Endothelial cell (in vitro differentiated cells): ENCODE measurements at regions not wholly inside any gene's neighbourhood (a gene's known extent, or its start where the extent isn't known, plus 50 kb on each side); places are given as distances from the start of the nearest gene placed in this dataset.

Experiments used
- DNase-seq: peaks from one replicate; pipeline ENCODE4 v3.0.0; 2021; ENCODE audit warnings: low spot score
- H3K27ac Mint-ChIP-seq: one replicate; pipeline ENCODE4 v1.8.0; 2021; ENCODE audit warnings: mixed read lengths, inconsistent platforms; ENCODE audit not compliant: unreplicated experiment
- H3K27me3 Mint-ChIP-seq: one replicate; pipeline ENCODE4 v1.8.0; 2021; ENCODE audit warnings: mild to moderate bottlenecking, moderate library complexity, mixed read lengths, inconsistent platforms; ENCODE audit not compliant: unreplicated experiment
- H3K36me3 Mint-ChIP-seq: one replicate; pipeline ENCODE4 v1.8.0; 2021; ENCODE audit warnings: mild to moderate bottlenecking, low read depth, mixed read lengths, inconsistent platforms; ENCODE audit not compliant: unreplicated experiment
- H3K4me1 Mint-ChIP-seq: one replicate; pipeline ENCODE4 v1.8.0; 2021; ENCODE audit warnings: mild to moderate bottlenecking, mixed read lengths, inconsistent platforms; ENCODE audit not compliant: unreplicated experiment
- H3K4me3 Mint-ChIP-seq: one replicate; pipeline ENCODE4 v1.8.0; 2021; ENCODE audit warnings: mild to moderate bottlenecking, mixed read lengths, inconsistent platforms; ENCODE audit not compliant: unreplicated experiment
- H3K9me3 Mint-ChIP-seq: one replicate; pipeline ENCODE4 v1.8.0; 2021; ENCODE audit warnings: mixed read lengths, inconsistent platforms; ENCODE audit not compliant: unreplicated experiment
- CTCF ChIP-seq: fragments of 200-600 bp; sonication (generic); IDR thresholded peaks from one replicate; pipeline ENCODE4 v1.5.0; 2021; ENCODE audit warnings: antibody characterized with exemption; ENCODE audit not compliant: unreplicated experiment

DNA sequence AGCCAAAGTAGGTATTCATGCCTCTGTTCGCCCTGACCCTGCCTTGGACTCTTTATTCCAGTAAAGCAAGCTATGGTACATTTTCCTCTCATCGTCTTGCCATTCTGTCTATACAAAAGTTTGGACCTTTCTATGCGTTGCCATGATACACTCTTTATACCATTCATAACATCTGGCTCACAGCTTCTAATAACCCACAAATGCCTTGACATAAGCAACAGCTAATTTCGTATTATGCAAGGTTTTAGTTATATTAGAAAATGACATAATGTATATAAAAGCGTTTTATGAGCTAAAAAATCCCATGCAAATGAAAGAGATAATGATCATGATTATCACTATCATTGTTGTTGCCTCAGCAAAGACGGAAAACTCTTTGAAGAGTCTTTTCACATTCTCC is 265.7 kb downstream of the TMEM167A start:
- Mint-ChIP-seq H3K27me3 (no peaks in the 10 kb centered on the region), H3K27ac (no peak overlapping the region), H3K4me3 (no peak overlapping the region), H3K36me3 (no peaks in the 10 kb centered on the region), H3K9me3 (no peaks in the 10 kb centered on the region), H3K4me1 (no peaks in the 10 kb centered on the region)
- no peak for TF ChIP-seq CTCF
- DNase-seq, result no peak

DNA sequence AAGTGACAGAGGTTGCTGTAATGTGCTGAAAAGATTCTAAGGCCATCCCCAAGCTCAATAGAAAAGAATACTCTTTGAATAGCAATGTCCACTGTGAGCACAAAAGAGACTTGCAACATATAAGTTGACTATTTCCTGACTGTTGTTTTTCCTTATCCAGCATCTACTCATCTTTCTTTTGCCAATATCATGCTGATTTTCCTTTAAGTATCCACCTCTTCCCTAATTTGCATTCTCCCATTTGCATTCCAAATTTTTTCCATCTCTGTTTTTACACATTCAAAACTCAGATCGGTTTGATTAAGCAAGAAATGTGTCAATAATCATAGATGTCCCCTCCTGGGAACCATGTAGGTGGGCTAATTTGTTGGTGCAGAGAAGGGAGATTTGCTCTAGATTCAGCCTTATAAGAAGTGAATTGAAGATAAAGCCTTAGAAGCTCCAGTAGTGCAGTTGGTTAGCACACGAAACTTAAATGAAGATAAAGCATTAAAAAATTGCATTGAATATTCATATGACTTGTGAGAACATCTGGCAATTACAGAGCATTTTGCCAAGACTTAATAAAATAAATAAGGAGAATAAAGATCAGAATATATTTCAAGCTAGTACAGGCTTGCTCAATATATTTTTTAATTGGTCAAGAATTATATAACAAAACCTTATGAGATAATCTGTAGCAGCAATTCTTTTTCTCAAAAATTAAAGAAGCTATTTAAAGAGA is 267.6 kb downstream of the TMEM167A start:
- no peak for TF ChIP-seq CTCF
- no peaks in the 10 kb centered on the region for H3K9me3 Mint-ChIP-seq
- H3K27ac Mint-ChIP-seq, result no peak overlapping the region
- H3K27me3 Mint-ChIP-seq, result no peaks in the 10 kb centered on the region
- H3K4me3 Mint-ChIP-seq, result no peak overlapping the region
- H3K4me1 Mint-ChIP-seq, result no peaks in the 10 kb centered on the region
- DNase-seq, result no peak
- no peaks in the 10 kb centered on the region for H3K36me3 Mint-ChIP-seq

DNA sequence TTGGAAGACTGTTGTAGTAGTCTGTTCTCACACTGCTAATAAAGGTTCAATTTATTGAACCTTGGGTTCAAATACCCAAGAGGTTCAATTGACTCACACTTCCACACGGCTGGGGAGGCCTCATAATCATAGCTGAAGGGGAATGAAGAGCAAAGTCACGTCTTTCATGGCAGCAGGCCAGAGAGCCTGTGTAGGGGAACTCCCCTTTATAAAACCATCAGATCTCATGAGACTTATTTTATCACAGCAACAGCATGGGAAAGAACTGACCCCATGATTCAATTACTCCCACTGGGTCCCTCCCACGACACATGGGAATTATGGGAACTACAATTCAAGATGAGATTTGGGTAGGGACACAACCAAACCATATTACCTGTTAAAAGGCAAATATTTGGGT is 268.2 kb downstream of the TMEM167A start:
- no peak for TF ChIP-seq CTCF
- no peak for DNase-seq
- H3K9me3 Mint-ChIP-seq, result no peaks in the 10 kb centered on the region
- no peak overlapping the region for H3K4me3 Mint-ChIP-seq
- no peaks in the 10 kb centered on the region for H3K27me3 Mint-ChIP-seq
- peaks cover 3% of the 10 kb centered on the region for H3K4me1 Mint-ChIP-seq
- no peak overlapping the region for H3K27ac Mint-ChIP-seq
- no peaks in the 10 kb centered on the region for H3K36me3 Mint-ChIP-seq

- DNase-seq, result no peak
- Mint-ChIP-seq H3K27ac (no peak overlapping the region), H3K4me1 (peaks cover 3% of the 10 kb centered on the region), H3K4me3 (no peak overlapping the region), H3K36me3 (no peaks in the 10 kb centered on the region), H3K9me3 (no peaks in the 10 kb centered on the region), H3K27me3 (no peaks in the 10 kb centered on the region)
- no peak for TF ChIP-seq CTCF
Observed at GRCh38 chr5:82807021-82807420, 270.2 kb downstream of the TMEM167A start.

GRCh38 chr5:82806513-82806912 is 270.7 kb downstream of the TMEM167A start:
- DNase-seq, result no peak
- Mint-ChIP-seq H3K36me3 (no peaks in the 10 kb centered on the region), H3K27me3 (no peaks in the 10 kb centered on the region), H3K4me1 (peaks cover 3% of the 10 kb centered on the region), H3K4me3 (no peak overlapping the region), H3K27ac (no peak overlapping the region), H3K9me3 (no peaks in the 10 kb centered on the region)
- no peak for TF ChIP-seq CTCF
